ENCODE measurements at regions not wholly inside any gene's neighbourhood (a gene's known extent, or its start where the extent isn't known, plus 50 kb on each side); places are given as distances from the start of the nearest gene placed in this dataset.

GRCh38 chr12:67582844-67583243 lies 65.7 kb upstream of the DYRK2 start:
- DNase-seq (no peak), ATAC-seq (no peak)
- POLR2A ChIA-PET = interaction anchor here (1.5 to 5.8 kb wide), 2 partner anchors 11 to 49 kb away, joined by 3 to 47 read pairs; no protein-coding TSS in a partner anchor
- Mint-ChIP-seq H3K4me3 (no peak overlapping the region), H3K36me3 (no peaks in the 10 kb centered on the region), H3K27ac (no peak overlapping the region), H3K27me3 (no peaks in the 10 kb centered on the region), H3K9me3 (peaks cover 0 to 3% (median 0%) of the 10 kb centered on the region in 9 donors), H3K4me1 (peaks cover 30 to 69% (median 50%) of the 10 kb centered on the region in 4 donors)

GRCh38 chr12:67586951-67587350 lies 61.6 kb upstream of the DYRK2 start:
- no peak for ATAC-seq
- H3K4me1 Mint-ChIP-seq = peaks cover 24 to 56% (median 45%) of the 10 kb centered on the region in 4 donors

GRCh38 chr12:67589078-67589477 lies 59.5 kb upstream of the DYRK2 start:
- Mint-ChIP-seq H3K27ac (peak overlapping the region in 5 of 10 donors; percentile 7 to 88 (median 48)), H3K4me3 (peak overlapping the region in 1 of 10 donors; percentile 50), H3K4me1 (peaks cover 35 to 64% (median 59%) of the 10 kb centered on the region in 4 donors)

More at GRCh38 chr12:67586951-67587350, 61.6 kb upstream of the DYRK2 start:
- POLR2A ChIA-PET = no interaction called here
- no peaks in the 10 kb centered on the region for H3K27me3 Mint-ChIP-seq
- no peak for DNase-seq
- H3K36me3 Mint-ChIP-seq = no peaks in the 10 kb centered on the region
- peaks cover 0 to 3% (median 0%) of the 10 kb centered on the region in 9 donors for H3K9me3 Mint-ChIP-seq
- H3K4me3 Mint-ChIP-seq = no peak overlapping the region
- peak overlapping the region in 2 of 10 donors; percentile 0 to 16 for H3K27ac Mint-ChIP-seq

GRCh38 chr12:67590149-67590790 lies 58.3 kb upstream of the DYRK2 start:
- Mint-ChIP-seq H3K36me3 (no peaks in the 10 kb centered on the region), H3K27ac (peak overlapping the region; percentile 75 to 96 (median 84)), H3K4me3 (peak overlapping the region; percentile 6 to 65 (median 57)), H3K4me1 (peaks cover 33 to 66% (median 61%) of the 10 kb centered on the region in 4 donors), H3K27me3 (no peaks in the 10 kb centered on the region), H3K9me3 (peaks cover 0 to 3% (median 0%) of the 10 kb centered on the region in 9 donors)
- POLR2A ChIA-PET = interaction anchor here (0.6 to 3.9 kb wide), 16 partner anchors 10 to 586 kb away, joined by 3 to 32 read pairs (median 4); partner anchors contain the start of genes CAND1 and DYRK2
- ATAC-seq (peak; percentile 88 to 96), DNase-seq (peak in 9 of 10 donors; percentile 9 to 81 (median 59))

More at GRCh38 chr12:67589078-67589477, 59.5 kb upstream of the DYRK2 start:
- no peak for DNase-seq
- POLR2A ChIA-PET = interaction anchor here (0.8 to 3.9 kb wide), 7 partner anchors 9 to 60 kb away, joined by 3 to 32 read pairs (median 4); partner anchors contain the start of gene DYRK2
- Mint-ChIP-seq H3K36me3 (no peaks in the 10 kb centered on the region), H3K9me3 (peaks cover 0 to 3% (median 0%) of the 10 kb centered on the region in 9 donors), H3K27me3 (no peaks in the 10 kb centered on the region)
- no peak for ATAC-seq

GRCh38 chr12:67592228-67593011 lies 56.1 kb upstream of the DYRK2 start:
- Mint-ChIP-seq H3K9me3 (peaks cover 0 to 5% (median 0%) of the 10 kb centered on the region in 9 donors), H3K4me1 (peaks cover 29 to 62% (median 56%) of the 10 kb centered on the region in 4 donors), H3K27me3 (no peaks in the 10 kb centered on the region), H3K4me3 (peak overlapping the region in 9 of 10 donors; percentile 3 to 69 (median 44)), H3K27ac (peak overlapping the region; percentile 45 to 92 (median 83)), H3K36me3 (no peaks in the 10 kb centered on the region)
- peak in 1 of 2 donors; percentile 26 for ATAC-seq
- POLR2A ChIA-PET = interaction anchor here (0.7 to 3.9 kb wide), 6 partner anchors 10 to 69 kb away, joined by 3 to 32 read pairs (median 4); partner anchors contain the start of gene DYRK2
- DNase-seq = peak in 2 of 10 donors; percentile 36 to 39

GRCh38 chr12:67593041-67593440 lies 55.5 kb upstream of the DYRK2 start:
- DNase-seq (no peak), ATAC-seq (no peak)
- Mint-ChIP-seq H3K4me1 (peaks cover 29 to 60% (median 56%) of the 10 kb centered on the region in 4 donors), H3K4me3 (peak overlapping the region in 9 of 10 donors; percentile 3 to 58 (median 44)), H3K27ac (peak overlapping the region; percentile 39 to 92 (median 64)), H3K27me3 (no peaks in the 10 kb centered on the region), H3K9me3 (peaks cover 0 to 9% (median 0%) of the 10 kb centered on the region in 9 donors), H3K36me3 (no peaks in the 10 kb centered on the region)
- POLR2A ChIA-PET = interaction anchor here (0.7 to 3.9 kb wide), 8 partner anchors 8 to 69 kb away, joined by 3 to 32 read pairs (median 3); partner anchors contain the start of gene DYRK2

- peak in 1 of 2 donors; percentile 29 for ATAC-seq
- peak in 2 of 10 donors; percentile 10 to 14 for DNase-seq
Observed at GRCh38 chr12:67593461-67594330, 54.8 kb upstream of the DYRK2 start.

GRCh38 chr12:67594888-67595287 lies 53.7 kb upstream of the DYRK2 start:
- ATAC-seq (no peak), DNase-seq (no peak)
- H3K36me3 Mint-ChIP-seq = peaks cover 0 to 14% (median 1%) of the 10 kb centered on the region in 3 donors
- H3K27ac Mint-ChIP-seq = peak overlapping the region in 3 of 10 donors; percentile 44 to 63 (median 58)
- no peak overlapping the region for H3K4me3 Mint-ChIP-seq
- peaks cover 0 to 25% (median 8%) of the 10 kb centered on the region in 9 donors for H3K9me3 Mint-ChIP-seq
- peaks cover 24 to 55% (median 48%) of the 10 kb centered on the region in 4 donors for H3K4me1 Mint-ChIP-seq
- no peaks in the 10 kb centered on the region for H3K27me3 Mint-ChIP-seq
- POLR2A ChIA-PET = interaction anchor here (0.6 to 2.4 kb wide), 3 partner anchors 28 to 55 kb away, joined by 3 to 8 read pairs (median 5); no protein-coding TSS in a partner anchor

More at GRCh38 chr12:67593461-67594330, 54.8 kb upstream of the DYRK2 start:
- POLR2A ChIA-PET = interaction anchor here (0.6 to 2.4 kb wide), 11 partner anchors 9 to 70 kb away, joined by 3 to 8 read pairs (median 3); partner anchors contain the start of gene DYRK2
- Mint-ChIP-seq H3K9me3 (peaks cover 0 to 14% (median 0%) of the 10 kb centered on the region in 9 donors), H3K27ac (peak overlapping the region in 8 of 10 donors; percentile 32 to 85 (median 69)), H3K36me3 (peaks cover 0 to 5% (median 0%) of the 10 kb centered on the region in 3 donors), H3K27me3 (no peaks in the 10 kb centered on the region), H3K4me1 (peaks cover 29 to 57% (median 55%) of the 10 kb centered on the region in 4 donors), H3K4me3 (peak overlapping the region in 7 of 10 donors; percentile 1 to 58 (median 43))

GRCh38 chr12:67595365-67595764 lies 53.2 kb upstream of the DYRK2 start:
- Mint-ChIP-seq H3K27ac (no peak overlapping the region), H3K9me3 (peaks cover 0 to 25% (median 8%) of the 10 kb centered on the region in 9 donors), H3K27me3 (no peaks in the 10 kb centered on the region), H3K4me3 (no peak overlapping the region), H3K36me3 (peaks cover 0 to 14% (median 2%) of the 10 kb centered on the region in 3 donors), H3K4me1 (peaks cover 24 to 51% (median 44%) of the 10 kb centered on the region in 4 donors)
- DNase-seq (no peak), ATAC-seq (no peak)
- POLR2A ChIA-PET = interaction anchor here (2.4 kb wide), 1 partner anchor 55 kb away, joined by 8 read pairs; no protein-coding TSS in a partner anchor

GRCh38 chr12:67598598-67598997 lies 49.9 kb upstream of the DYRK2 start:
- H3K27ac Mint-ChIP-seq = peak overlapping the region in 1 of 10 donors; percentile 10
- peaks cover 9 to 30% (median 17%) of the 10 kb centered on the region in 4 donors for H3K4me1 Mint-ChIP-seq
- no peak overlapping the region for H3K4me3 Mint-ChIP-seq
- peaks cover 0 to 22% (median 8%) of the 10 kb centered on the region in 9 donors for H3K9me3 Mint-ChIP-seq
- POLR2A ChIA-PET = interaction anchor here (0.6 to 1.2 kb wide), 3 partner anchors 43 to 135 kb away, joined by 3 to 6 read pairs (median 4); partner anchors contain the start of gene DYRK2
- peaks cover 0 to 14% (median 2%) of the 10 kb centered on the region in 3 donors for H3K36me3 Mint-ChIP-seq
- no peaks in the 10 kb centered on the region for H3K27me3 Mint-ChIP-seq
- no peak for ATAC-seq
- DNase-seq = no peak

Measured in naive thymus-derived CD8-positive, alpha-beta T cell (primary cell).